Medulla oblongata (tissue), 1 donor: ENCODE measurements at regions not wholly inside any gene's neighbourhood (a gene's known extent, or its start where the extent isn't known, plus 50 kb on each side); places are given as distances from the start of the nearest gene placed in this dataset.

Experiments
- DNase-seq: peaks from one replicate; pipeline ENCODE4 v3.0.0-alpha.2; 2015; ENCODE audit errors: extremely low spot score

DNA sequence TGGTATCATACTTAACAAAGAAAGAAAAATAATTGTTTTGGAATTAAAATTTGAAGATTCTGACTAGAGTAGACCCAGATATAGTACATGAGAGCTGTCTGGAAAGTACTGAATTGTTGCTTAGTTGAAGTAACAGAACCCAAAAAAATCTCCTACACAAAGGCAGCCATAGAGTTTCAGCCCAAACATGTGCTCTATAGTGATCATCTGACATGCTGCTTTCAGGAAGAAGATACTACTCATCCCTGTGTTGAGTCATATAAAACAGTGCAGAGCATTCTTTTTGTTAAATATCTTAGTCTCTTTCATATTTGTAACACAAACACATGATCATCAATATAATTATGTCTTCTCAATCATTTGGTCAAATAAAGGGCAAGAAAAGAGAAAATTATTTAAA lies 84.8 kb upstream of the PTPRM start:
- peak; percentile 43 for DNase-seq

DNA sequence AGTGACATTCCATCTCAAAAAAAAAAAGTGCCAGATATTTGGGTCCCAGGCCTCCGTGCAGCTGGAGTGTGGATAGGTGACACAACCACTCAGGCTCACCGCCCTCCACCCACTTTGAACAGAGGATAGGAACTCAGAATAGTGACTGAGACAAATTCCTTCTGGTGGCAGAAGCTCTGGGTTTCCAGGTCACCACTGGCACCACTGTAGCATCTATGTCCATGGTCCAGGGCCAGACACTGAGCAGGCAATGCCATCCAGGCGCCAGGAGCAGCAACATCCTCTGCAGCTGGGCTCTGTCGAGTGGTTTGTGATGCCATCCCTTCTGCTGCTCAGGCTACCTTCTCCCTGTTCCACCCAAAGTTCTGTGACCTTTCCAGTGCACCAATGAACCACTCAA lies 81.5 kb upstream of the PTPRM start:
- no peak for DNase-seq

DNA sequence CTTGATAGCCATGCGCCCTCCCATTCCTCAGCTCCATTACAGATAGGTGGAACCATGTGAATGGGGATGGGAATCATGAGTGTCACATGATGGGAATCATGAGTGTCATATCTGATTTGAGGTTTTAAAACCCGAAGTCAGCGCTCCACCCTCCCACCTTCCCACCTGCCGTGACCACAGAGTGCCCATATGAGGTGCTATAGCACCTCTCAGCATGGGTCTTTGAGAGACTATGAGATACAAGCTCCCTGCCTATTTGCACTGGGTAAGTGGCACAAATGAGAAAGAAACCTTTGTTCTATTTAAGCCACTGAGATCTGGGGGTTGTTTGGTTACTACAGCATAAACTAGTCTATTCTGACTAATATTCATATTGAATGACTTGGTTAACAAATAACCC lies 78.5 kb upstream of the PTPRM start:
- no peak for DNase-seq

DNA sequence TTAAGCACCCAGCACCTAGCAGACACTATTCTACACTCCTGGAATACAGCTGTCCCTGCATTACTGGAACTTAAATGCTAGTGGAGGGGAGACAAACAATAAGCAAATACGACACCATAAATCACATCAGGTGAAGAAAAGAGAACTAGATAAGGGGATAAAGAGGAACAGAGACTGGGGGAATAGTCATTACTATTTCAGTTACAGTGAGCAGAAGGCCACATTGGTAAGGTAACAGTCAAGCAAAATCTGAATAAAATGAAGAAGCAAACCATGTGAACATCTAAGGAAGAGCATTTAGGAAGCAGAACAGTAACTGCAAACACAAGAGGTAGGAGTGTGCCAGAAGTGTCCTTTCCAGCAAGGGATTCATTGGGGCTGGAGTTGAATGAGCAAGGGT lies 77.0 kb upstream of the PTPRM start:
- DNase-seq: no peak

DNA sequence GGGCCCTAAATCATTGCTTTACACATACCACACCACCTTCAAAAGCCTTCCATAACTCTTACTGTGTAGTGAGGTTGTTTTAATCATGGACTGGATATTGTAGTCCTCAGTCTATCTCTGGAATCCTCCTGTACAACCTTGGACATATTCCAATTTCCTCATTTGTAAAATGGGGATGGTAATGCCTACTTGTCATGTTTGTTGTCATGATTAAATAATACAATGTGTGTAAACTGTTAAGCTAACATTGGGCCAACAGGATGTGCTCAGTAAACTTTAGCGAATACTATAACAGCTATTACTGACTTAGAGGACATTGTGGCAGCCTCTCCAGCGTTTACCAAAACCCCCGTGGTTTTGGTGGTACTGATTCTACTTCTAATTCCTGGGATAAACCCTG lies 74.7 kb upstream of the PTPRM start:
- DNase-seq: no peak

DNA sequence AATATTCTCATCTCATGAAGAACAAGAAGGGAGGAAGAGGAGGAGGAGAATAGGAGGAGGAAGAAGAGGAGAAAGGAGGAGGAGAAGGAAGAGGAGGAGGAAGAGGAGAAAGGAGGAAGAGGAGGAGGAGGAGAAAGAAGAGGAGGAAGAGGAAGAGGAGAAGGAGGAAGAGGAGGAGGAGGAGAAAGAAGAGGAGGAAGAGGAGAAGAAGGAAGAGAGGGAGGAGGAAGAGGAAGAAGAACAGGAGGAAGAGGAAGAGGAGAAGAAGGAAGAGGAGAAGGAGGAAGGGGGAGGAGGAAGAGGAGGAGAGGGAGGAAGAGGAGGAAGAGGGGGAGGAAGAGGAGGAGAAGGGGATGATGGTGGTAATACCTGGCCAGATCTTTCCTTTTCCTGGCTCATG lies 70.0 kb upstream of the PTPRM start:
- no peak for DNase-seq

DNA sequence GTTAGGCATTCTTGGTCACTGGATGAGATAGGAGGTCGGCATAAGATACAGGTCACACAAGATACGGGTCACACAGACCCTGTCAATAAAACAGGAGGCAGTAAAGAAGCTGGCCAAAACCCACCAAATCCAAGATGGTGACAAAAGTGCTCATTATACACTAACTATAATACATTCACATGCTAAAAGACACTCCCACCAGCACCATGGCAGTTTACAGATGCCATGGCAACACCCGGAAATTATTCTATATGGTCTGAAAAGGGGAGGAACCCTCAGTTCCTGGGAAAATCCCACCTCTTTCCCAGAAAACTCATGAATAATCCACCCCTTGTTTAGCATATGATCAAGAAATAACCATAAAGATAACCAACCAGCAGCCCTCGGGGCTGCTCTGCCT lies 56.0 kb upstream of the PTPRM start:
- no peak for DNase-seq

DNA sequence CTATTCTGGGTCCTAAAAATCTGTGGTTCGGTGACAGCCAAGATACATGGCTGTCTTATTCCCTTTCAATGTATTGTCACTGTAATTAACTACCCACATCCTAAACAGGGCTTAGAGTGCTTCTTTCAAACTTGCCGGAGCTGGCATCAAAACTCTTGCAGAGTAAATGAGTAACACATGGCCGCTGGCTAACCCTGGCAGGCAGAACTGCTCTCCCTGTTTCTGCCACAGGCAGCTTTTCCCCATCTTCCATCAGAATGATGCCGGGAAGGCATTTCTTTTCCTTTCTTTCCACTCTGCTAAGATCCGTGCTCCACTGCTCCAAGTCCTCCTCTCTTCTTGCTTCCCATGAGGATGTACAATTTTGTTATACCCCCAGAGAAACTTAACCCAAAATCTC lies 54.8 kb upstream of the PTPRM start:
- no peak for DNase-seq

DNA sequence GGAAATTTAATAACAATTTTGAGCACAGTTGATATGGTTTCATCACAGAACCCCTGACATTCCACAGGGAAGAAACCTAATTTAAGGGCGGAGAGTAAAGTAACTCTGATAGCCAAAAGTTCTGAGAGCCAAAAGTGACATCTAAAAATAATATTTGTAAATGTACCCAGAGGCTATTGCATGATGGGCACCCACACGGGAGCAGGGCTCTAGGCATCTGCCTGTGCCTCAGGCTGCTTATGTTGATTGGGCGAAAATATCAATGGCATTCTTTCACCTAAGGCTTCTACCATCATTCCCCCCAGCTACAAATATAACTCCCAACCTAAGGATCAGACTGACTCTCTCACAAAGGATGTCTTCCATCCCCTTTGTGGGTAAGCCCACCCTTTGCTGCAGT lies 54.1 kb upstream of the PTPRM start:
- no peak for DNase-seq

DNA sequence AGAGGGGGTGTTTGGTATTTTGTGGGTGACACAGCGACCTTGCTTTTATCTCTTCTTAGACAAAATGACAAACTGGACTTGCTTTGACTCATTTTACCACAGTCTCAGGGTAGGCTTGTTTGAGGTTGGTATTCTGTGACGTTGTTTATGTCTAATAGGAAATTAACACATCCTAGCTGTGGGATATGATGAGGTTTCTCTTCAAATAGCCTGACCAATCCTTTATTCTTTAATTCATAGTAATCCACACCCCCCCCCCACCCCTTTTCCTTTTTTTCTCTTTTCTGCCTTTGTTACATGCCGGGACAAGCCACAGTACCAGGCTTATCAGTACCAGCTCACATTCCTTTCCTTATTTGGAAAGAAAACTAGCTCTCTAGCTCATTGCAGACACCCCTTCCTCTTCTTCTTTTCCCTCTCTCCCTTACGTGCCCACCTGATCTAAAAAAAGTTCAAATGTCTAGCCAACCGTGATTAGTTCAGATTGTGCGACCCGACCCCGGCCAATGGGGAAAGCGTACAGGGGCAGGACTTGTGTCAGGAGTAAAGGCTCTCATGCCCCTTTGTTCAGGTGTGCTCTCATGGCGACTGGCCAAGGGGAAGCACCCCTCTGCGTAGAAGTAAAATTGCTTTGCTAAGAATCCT lies 52.2 kb upstream of the PTPRM start:
- no peak for DNase-seq

DNA sequence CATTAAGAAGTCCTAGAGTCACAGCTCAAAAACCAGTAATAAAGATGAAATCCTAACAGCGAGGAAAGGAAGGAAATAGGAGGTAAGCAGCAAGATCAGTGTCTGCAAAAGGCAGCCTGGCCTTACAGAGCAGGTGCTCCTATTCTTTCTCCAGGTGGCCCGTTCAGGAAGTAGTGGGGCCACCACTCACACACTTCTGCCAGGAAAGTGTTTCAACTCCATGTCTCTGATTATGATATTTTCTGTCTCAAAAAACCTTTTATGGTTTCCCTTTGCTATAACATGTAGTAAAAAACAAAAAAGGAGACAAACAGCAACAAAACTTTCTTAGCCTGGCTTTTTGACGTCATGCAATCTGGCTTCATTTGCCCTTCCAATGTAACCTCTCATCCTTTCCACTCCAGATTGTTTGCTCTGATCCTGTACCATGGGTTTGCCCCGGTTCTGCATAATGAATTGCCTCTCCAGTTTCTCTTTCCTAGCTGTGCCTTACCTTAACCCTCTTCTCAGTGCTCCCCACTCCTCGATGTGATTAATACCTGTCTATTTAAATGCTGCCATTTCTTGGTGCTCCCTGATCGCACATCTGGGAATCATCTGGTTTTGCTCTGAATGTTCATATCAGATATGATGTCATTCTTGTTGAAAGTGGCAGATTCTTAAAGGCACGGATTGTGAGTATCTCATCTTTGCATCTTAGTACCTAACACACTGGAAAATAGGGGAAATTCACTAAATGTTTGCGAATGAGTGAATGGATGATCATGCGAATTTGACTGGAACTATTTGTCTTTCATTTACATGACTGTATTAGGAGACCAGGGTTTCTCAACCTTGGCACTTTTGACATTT lies 50.6 kb upstream of the PTPRM start:
- no peak for DNase-seq
